Astrocyte of the spinal cord (primary cell): ENCODE measurements at regions not wholly inside any gene's neighbourhood (a gene's known extent, or its start where the extent isn't known, plus 50 kb on each side); places are given as distances from the start of the nearest gene placed in this dataset.

Experiments
- DNase-seq: peaks from one replicate; pipeline ENCODE4 v3.0.0; 2011; ENCODE audit warnings: low read depth, low spot score
- H3K4me3 ChIP-seq: 2 replicates; pipeline ENCODE4 v1.5.1; 2011; ENCODE audit warnings: low read depth, mild to moderate bottlenecking, low read length, moderate library complexity
- in situ Hi-C: cut with HindIII; loops from 2 replicates; pipeline ENCODE4 v1.10.0; 2017; ENCODE audit warnings: low sequenced_read_pairs
- TF ChIP-seq, protein P1 (sequence below): IDR thresholded peaks from 2 replicates; pipeline ENCODE4 v1.5.1; 2012; ENCODE audit warnings: low read depth, mild to moderate bottlenecking, low read length, inconsistent platforms

DNA sequence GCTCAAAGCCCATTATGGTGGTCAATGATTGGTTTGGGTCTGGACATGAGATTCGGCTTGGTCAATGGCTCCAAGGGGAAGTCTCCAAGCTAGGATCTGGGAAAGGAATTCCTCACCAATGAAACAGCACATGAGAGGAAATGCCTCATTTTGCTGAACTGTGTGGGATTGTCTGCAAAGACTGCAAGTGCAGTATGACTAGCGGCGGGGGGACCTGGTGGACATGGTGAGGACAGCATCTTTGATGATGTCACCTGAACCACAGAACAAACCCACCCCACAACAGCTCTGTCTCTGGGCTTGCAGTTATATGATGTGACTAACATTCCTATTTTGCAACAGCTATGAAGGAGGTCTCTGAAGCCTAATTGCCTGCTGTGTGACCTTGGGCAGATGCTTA, 50.6 kb upstream of the NKD1 start:
- H3K4me3 ChIP-seq = no peak overlapping the region
- peak; percentile 52 for DNase-seq
- in situ Hi-C loops = no loop called here
- TF ChIP-seq, protein P1, sequence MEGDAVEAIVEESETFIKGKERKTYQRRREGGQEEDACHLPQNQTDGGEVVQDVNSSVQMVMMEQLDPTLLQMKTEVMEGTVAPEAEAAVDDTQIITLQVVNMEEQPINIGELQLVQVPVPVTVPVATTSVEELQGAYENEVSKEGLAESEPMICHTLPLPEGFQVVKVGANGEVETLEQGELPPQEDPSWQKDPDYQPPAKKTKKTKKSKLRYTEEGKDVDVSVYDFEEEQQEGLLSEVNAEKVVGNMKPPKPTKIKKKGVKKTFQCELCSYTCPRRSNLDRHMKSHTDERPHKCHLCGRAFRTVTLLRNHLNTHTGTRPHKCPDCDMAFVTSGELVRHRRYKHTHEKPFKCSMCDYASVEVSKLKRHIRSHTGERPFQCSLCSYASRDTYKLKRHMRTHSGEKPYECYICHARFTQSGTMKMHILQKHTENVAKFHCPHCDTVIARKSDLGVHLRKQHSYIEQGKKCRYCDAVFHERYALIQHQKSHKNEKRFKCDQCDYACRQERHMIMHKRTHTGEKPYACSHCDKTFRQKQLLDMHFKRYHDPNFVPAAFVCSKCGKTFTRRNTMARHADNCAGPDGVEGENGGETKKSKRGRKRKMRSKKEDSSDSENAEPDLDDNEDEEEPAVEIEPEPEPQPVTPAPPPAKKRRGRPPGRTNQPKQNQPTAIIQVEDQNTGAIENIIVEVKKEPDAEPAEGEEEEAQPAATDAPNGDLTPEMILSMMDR = no peak

DNA sequence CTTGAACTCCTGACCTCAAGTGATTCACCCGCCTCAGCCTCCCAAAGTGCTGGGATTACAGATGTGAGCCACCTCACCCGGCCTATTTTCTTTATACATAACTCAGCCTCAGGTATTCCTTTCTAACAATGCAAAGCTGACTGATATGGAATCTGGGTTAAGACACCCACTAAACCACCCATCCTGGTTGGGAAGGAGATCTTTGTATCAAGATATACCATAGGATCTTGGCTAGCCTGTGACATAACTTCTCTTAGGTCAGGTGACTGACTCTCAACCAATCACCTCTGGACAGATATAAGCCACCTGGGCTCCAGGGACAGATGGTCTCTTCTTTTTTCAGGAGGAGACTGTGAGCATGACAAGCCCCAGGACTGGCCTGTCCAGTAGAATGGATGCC, 51.2 kb upstream of the NKD1 start:
- TF ChIP-seq, protein P1 = no peak
- DNase-seq = no peak
- in situ Hi-C loops = no loop called here

DNA sequence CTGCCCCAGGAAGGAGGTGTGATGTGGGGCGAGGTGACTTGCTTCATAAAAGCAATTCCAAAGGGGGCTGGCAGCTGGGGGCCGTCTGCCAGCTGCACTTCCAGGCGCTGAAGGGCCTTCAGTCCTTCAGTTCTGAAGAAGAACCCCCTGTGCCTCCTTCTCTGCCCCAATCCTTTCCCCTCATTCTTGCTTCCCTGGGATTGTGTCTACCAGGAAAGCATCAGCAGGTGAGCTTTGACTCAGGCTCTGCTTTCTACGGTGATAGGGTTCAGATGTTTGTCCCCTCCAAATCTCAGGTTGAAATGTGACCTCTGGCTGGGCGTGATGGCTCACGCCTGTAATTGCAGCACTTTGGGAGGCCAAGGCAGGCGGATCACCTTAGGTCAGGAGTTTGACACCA, 52.5 kb upstream of the NKD1 start:
- no peak overlapping the region for H3K4me3 ChIP-seq
- no peak for DNase-seq
- in situ Hi-C loops = no loop called here
- TF ChIP-seq, protein P1 = no peak

More for the DNA sequence above, 51.2 kb upstream of the NKD1 start:
- no peak overlapping the region for H3K4me3 ChIP-seq

DNA sequence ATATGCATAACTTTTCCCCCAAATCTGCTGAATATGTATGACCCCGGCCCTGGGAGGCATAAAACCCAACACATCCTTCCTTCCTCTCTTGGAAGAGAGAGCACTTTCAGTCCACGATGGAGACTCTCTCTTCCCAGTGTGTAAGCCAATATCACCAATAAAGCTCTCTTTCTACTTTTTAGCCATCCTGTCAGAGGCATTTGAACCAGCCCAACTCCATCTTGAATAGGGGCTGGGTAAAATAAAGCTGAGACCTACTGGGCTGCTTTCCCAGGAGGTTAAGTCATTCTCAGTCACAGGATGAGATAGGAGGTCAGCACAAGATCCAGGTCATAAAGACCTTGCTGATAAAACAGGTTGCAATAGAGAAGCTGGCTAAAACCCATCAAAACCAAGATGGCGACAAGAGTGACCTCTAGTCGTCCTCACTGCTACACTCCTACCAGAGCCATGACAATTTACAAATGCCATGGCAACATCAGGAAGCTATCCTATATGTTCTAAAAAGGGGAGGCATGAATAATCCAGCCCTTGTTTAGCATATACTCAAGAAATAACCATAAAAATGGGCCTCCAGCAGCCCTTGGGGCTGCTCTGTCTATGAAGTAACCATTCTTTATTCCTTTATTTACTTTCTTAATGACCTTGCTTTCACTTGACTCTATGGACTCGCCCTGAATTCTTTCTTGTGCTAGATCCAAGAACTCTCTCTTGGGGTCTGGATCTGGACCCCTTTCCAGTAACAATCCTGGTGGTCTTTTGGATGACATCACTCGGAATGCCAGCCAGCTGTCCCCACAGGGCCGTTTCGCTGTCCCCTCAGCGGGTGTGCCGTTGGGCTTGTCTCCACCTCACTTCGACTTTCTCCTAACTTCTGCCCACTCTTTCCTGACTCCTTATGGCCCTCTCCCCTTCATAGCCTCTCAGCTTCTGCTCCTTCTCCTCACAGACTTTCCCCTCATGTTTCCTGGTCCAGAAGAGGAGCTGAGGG, 53.4 kb upstream of the NKD1 start:
- in situ Hi-C loops = no loop called here
- H3K4me3 ChIP-seq = no peak overlapping the region
- no peak for DNase-seq
- TF ChIP-seq, protein P1 = no peak

DNA sequence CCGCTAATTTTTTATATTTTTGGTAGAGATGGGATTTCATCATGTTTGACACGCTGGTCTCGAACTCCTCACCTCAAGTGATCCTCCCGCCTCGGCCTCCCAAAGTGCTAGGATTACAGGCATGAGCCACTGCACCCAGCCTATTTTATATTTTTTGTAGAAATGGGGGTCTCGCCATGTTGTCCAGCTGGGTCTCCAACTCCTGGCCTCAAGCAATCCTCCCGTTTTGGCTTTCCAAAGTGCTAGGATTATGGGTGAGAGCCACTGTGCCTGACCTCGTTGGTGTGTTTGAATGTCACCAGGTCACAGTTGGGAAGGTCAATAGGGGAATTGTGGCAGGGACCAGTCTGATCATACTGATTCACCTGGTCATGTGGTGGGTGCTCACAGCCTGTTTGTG, 56.7 kb upstream of the NKD1 start:
- in situ Hi-C loops = no loop called here
- DNase-seq = no peak
- TF ChIP-seq, protein P1 = no peak
- no peak overlapping the region for H3K4me3 ChIP-seq

DNA sequence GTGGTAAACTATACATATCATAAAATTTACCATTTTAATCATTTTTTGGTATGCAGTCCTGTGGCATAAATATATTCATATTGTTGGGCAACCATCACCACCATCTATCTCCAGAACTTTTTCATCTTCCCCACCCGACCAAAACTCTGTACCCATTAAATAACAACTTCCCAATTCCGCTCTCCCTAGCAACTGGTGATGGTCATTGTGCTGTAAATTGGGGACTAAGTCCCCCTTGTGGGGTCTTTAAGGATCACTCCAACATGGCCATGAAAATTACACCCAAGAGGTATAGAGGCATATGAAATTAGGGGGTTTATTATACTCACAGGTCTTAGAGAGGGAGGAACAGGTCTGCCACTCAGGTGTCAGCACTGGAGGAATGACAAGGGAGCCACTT, 57.4 kb upstream of the NKD1 start:
- in situ Hi-C loops = no loop called here
- TF ChIP-seq, protein P1 = no peak
- DNase-seq = no peak
- no peak overlapping the region for H3K4me3 ChIP-seq
